Activated B cell treated with CpG ODN at 0.5 μM for 24 hours (primary cell): ENCODE measurements at regions not wholly inside any gene's neighbourhood (a gene's known extent, or its start where the extent isn't known, plus 50 kb on each side); places are given as distances from the start of the nearest gene placed in this dataset.

Experiments
- ATAC-seq: fragments of 200-7000 bp; cut with Tn5 transposase; one replicate; pipeline ENCODE4 v1.10.0; 2021; ENCODE audit warnings: low read depth, mild to moderate bottlenecking, moderate library complexity
- CTCF ChIA-PET: fragments of 350-600 bp; sonication (Branson Sonifier 250); formaldehyde crosslinking; loops from one replicate; lab custom pipeline; 2021; ENCODE audit warnings: antibody characterized with exemption; lab: Charles Lee
- POLR2A ChIA-PET: fragments of 350-600 bp; sonication (Branson Sonifier 250); formaldehyde crosslinking; loops from one replicate; lab custom pipeline; 2021; ENCODE audit warnings: antibody characterized with exemption; lab: Charles Lee
- DNase-seq: peaks from one replicate; pipeline ENCODE4 v3.0.0; 2022
- H3K27ac Mint-ChIP-seq: one replicate; pipeline ENCODE4 v1.8.0; 2020; ENCODE audit warnings: mixed read lengths
- H3K27me3 Mint-ChIP-seq: one replicate; pipeline ENCODE4 v1.8.0; 2021; ENCODE audit warnings: mixed read lengths
- H3K36me3 Mint-ChIP-seq: one replicate; pipeline ENCODE4 v1.8.0; 2021; ENCODE audit warnings: low read depth, mixed read lengths
- H3K4me1 Mint-ChIP-seq: one replicate; pipeline ENCODE4 v1.8.0; 2021; ENCODE audit warnings: mixed read lengths
- H3K4me3 Mint-ChIP-seq: one replicate; pipeline ENCODE4 v1.8.0; 2020; ENCODE audit warnings: mild to moderate bottlenecking, mixed read lengths
- H3K9me3 Mint-ChIP-seq: one replicate; pipeline ENCODE4 v1.8.0; 2020; ENCODE audit warnings: mixed read lengths
- intact Hi-C: fragments of 100-400 bp; cut with micrococcal nuclease; formaldehyde crosslinking; loops from one replicate; pipeline ENCODE4 v1.15.1; 2024
- TF ChIP-seq, protein P1 (sequence below): fragments of 200-600 bp; IDR thresholded peaks from one replicate; pipeline ENCODE4 v1.8.0; 2022; ENCODE audit warnings: antibody characterized with exemption, mild to moderate bottlenecking

GRCh38 chr4:135186002-135186401 lies 984.4 kb upstream of the PABPC4L start:
- no peaks in the 10 kb centered on the region for H3K4me1 Mint-ChIP-seq
- TF ChIP-seq, protein P1, sequence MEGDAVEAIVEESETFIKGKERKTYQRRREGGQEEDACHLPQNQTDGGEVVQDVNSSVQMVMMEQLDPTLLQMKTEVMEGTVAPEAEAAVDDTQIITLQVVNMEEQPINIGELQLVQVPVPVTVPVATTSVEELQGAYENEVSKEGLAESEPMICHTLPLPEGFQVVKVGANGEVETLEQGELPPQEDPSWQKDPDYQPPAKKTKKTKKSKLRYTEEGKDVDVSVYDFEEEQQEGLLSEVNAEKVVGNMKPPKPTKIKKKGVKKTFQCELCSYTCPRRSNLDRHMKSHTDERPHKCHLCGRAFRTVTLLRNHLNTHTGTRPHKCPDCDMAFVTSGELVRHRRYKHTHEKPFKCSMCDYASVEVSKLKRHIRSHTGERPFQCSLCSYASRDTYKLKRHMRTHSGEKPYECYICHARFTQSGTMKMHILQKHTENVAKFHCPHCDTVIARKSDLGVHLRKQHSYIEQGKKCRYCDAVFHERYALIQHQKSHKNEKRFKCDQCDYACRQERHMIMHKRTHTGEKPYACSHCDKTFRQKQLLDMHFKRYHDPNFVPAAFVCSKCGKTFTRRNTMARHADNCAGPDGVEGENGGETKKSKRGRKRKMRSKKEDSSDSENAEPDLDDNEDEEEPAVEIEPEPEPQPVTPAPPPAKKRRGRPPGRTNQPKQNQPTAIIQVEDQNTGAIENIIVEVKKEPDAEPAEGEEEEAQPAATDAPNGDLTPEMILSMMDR = no peak
- intact Hi-C loops = no loop called here
- no peak for ATAC-seq
- H3K4me3 Mint-ChIP-seq = no peak overlapping the region
- CTCF ChIA-PET = no interaction called here
- peaks cover 2% of the 10 kb centered on the region for H3K9me3 Mint-ChIP-seq
- POLR2A ChIA-PET = no interaction called here
- no peaks in the 10 kb centered on the region for H3K27me3 Mint-ChIP-seq
- H3K27ac Mint-ChIP-seq = no peak overlapping the region
- no peaks in the 10 kb centered on the region for H3K36me3 Mint-ChIP-seq
- DNase-seq = no peak

DNA sequence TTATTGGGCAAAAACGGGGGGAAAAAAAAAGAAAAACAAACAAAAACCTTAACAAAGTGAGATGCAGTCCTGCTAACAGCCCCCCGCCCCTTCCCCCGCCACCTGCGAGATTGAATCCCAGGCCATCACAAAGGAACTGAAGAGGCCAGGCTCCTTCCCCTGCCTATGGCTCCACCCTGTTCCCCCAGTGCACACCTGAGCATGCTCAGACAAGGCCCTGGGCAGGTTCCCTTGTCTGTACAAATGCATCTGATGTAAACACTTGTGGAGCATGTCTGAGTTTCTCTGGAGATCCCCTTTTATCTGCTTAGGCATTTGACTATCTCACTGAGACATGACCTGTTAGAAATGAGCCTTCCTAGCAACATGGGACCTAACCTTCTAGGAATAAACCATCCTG lies 983.7 kb upstream of the PABPC4L start:
- DNase-seq = no peak
- ChIA-PET CTCF (no interaction called here), POLR2A (no interaction called here)
- no peaks in the 10 kb centered on the region for H3K36me3 Mint-ChIP-seq
- intact Hi-C loops = no loop called here
- peaks cover 2% of the 10 kb centered on the region for H3K9me3 Mint-ChIP-seq
- no peak overlapping the region for H3K27ac Mint-ChIP-seq
- no peaks in the 10 kb centered on the region for H3K4me1 Mint-ChIP-seq
- H3K27me3 Mint-ChIP-seq = no peaks in the 10 kb centered on the region
- H3K4me3 Mint-ChIP-seq = no peak overlapping the region
- TF ChIP-seq, protein P1 = no peak
- ATAC-seq = no peak

DNA sequence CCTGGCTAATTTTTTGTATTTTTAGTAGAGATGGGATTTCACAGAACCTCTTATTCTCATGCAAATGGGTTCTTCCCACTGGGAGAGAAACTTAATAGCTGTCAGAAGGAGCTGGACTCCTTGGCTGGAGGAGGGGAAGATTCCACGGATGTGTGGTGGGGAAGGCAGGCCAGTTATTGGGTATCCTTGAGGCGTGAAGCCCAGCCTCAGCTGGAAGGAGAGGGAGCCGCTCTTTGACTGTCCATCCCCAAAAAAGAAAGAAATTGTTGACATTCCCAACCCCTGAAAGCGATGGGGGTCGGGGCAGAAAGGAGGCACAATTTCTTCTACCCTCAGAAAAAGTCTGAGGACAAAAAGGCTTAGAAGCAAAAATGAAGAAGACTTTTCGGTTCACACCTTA lies 983.1 kb upstream of the PABPC4L start:
- no peak for DNase-seq
- H3K4me1 Mint-ChIP-seq = no peaks in the 10 kb centered on the region
- no peak overlapping the region for H3K27ac Mint-ChIP-seq
- CTCF ChIA-PET = no interaction called here
- POLR2A ChIA-PET = no interaction called here
- H3K9me3 Mint-ChIP-seq = peaks cover 2% of the 10 kb centered on the region
- H3K36me3 Mint-ChIP-seq = no peaks in the 10 kb centered on the region
- TF ChIP-seq, protein P1 = no peak
- intact Hi-C loops = no loop called here
- no peak overlapping the region for H3K4me3 Mint-ChIP-seq
- no peaks in the 10 kb centered on the region for H3K27me3 Mint-ChIP-seq
- ATAC-seq = no peak

GRCh38 chr4:135177321-135177720 lies 975.7 kb upstream of the PABPC4L start:
- Mint-ChIP-seq H3K27ac (no peak overlapping the region), H3K9me3 (no peaks in the 10 kb centered on the region), H3K4me3 (no peak overlapping the region), H3K4me1 (no peaks in the 10 kb centered on the region), H3K27me3 (no peaks in the 10 kb centered on the region), H3K36me3 (no peaks in the 10 kb centered on the region)
- ChIA-PET POLR2A (no interaction called here), CTCF (no interaction called here)
- TF ChIP-seq, protein P1 = no peak
- no peak for ATAC-seq
- no peak for DNase-seq
- intact Hi-C loops = no loop called here

DNA sequence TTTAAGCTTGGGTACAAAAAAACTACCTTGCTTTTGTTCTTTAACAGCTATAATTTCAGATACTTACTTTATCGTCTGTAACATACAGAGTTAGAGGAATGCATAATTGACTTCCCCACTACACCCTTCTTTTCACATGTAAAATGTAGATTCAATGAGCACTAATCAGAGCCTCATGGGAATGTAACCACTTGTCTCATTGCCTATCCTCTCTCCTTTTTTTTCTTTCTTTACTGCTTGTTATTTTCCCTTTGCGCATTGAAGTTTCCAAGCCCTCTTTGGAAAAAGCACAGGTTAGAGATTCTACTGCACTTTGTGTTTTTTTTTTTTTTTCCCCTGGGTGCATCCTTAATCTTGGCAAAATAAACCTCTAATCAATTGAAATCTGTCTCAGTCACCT lies 965.1 kb upstream of the PABPC4L start:
- H3K27me3 Mint-ChIP-seq = no peaks in the 10 kb centered on the region
- H3K9me3 Mint-ChIP-seq = peaks cover 5% of the 10 kb centered on the region
- H3K4me3 Mint-ChIP-seq = no peak overlapping the region
- CTCF ChIA-PET = no interaction called here
- ATAC-seq (no peak), DNase-seq (no peak)
- POLR2A ChIA-PET = no interaction called here
- TF ChIP-seq, protein P1 = no peak
- intact Hi-C loops = no loop called here
- H3K36me3 Mint-ChIP-seq = no peaks in the 10 kb centered on the region
- H3K4me1 Mint-ChIP-seq = no peaks in the 10 kb centered on the region
- H3K27ac Mint-ChIP-seq = no peak overlapping the region
